GM18951 (cell line): ENCODE measurements at regions not wholly inside any gene's neighbourhood (a gene's known extent, or its start where the extent isn't known, plus 50 kb on each side); places are given as distances from the start of the nearest gene placed in this dataset.

Experiments
- POLR2A ChIP-seq: IDR thresholded peaks from 4 replicates; pipeline ENCODE4 v1.6.1; 2011; ENCODE audit warnings: mild to moderate bottlenecking; ENCODE audit not compliant: insufficient read length, insufficient read depth; ENCODE audit errors: extremely low read depth
- in situ Hi-C: fragments of 300-500 bp; cut with MboI; formaldehyde crosslinking; loops from one replicate; pipeline ENCODE4 v1.12.0; 2022; ENCODE audit warnings: low sequenced_read_pairs, mixed read lengths, inconsistent platforms; ENCODE audit not compliant: unreplicated experiment

GRCh38 chr10:83929399-83929798 lies 209.9 kb upstream of the GHITM start:
- in situ Hi-C loops = no loop called here
- TF ChIP-seq POLR2A = no peak

- in situ Hi-C loops = no loop called here
- no peak for TF ChIP-seq POLR2A
These were observed 207.6 kb upstream of the GHITM start for GRCh38 chr10:83931669-83932068.

GRCh38 chr10:83932245-83932644 lies 207.1 kb upstream of the GHITM start:
- in situ Hi-C loops = no loop called here

GRCh38 chr10:83934062-83934461 lies 205.2 kb upstream of the GHITM start:
- in situ Hi-C loops = no loop called here

More at GRCh38 chr10:83932245-83932644, 207.1 kb upstream of the GHITM start:
- no peak for TF ChIP-seq POLR2A

GRCh38 chr10:83934641-83935338 lies 204.5 kb upstream of the GHITM start:
- in situ Hi-C loops = no loop called here
- TF ChIP-seq POLR2A = no peak

More at GRCh38 chr10:83934062-83934461, 205.2 kb upstream of the GHITM start:
- no peak for TF ChIP-seq POLR2A

GRCh38 chr10:83935339-83935736 lies 204.0 kb upstream of the GHITM start:
- TF ChIP-seq POLR2A = no peak
- in situ Hi-C loops = no loop called here

- in situ Hi-C loops = no loop called here
- no peak for TF ChIP-seq POLR2A
These were observed 203.4 kb upstream of the GHITM start for GRCh38 chr10:83935911-83936310.

- no peak for TF ChIP-seq POLR2A
- in situ Hi-C loops = no loop called here
These were observed 202.1 kb upstream of the GHITM start for GRCh38 chr10:83937161-83937560.

GRCh38 chr10:83937826-83938225 lies 201.5 kb upstream of the GHITM start:
- in situ Hi-C loops = no loop called here
- no peak for TF ChIP-seq POLR2A

GRCh38 chr10:83941189-83941588 lies 198.1 kb upstream of the GHITM start:
- in situ Hi-C loops = no loop called here
- no peak for TF ChIP-seq POLR2A

- no peak for TF ChIP-seq POLR2A
- in situ Hi-C loops = no loop called here
These were observed 196.9 kb upstream of the GHITM start for GRCh38 chr10:83942410-83942809.

GRCh38 chr10:83943049-83943448 lies 196.3 kb upstream of the GHITM start:
- TF ChIP-seq POLR2A = no peak
- in situ Hi-C loops = no loop called here

- in situ Hi-C loops = no loop called here
These were observed 195.4 kb upstream of the GHITM start for GRCh38 chr10:83943920-83944319.

GRCh38 chr10:83945982-83946718 lies 193.2 kb upstream of the GHITM start:
- in situ Hi-C loops = no loop called here
- TF ChIP-seq POLR2A = no peak

More at GRCh38 chr10:83943920-83944319, 195.4 kb upstream of the GHITM start:
- no peak for TF ChIP-seq POLR2A
